ENCODE measurements at regions not wholly inside any gene's neighbourhood (a gene's known extent, or its start where the extent isn't known, plus 50 kb on each side); places are given as distances from the start of the nearest gene placed in this dataset.
"Not testable (repeated sequence)": the region's sequence is repeated elsewhere in the genome, so short reads cannot be mapped to it uniquely, and the experiment has no call there.

DNA sequence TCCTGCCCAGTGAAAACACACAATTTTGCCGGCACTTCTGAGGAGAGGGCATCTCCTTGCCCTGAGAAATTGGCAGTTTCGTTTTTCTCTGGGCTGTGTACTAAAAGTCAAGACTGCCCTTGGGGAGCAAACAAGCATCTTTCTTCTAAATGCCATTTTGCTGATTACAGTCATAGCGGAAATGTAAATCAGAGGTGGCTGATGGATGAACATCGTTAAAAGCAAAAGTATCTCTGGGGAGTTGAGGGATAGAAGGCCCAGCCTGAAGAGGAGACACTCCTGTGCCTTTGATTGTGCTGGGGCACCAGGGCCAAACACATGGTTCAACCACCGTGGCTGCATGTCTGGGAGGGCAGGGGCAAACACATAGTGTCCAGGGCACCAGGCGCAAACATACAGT lies 49.8 kb downstream of the ABCC12 start:
- DNase-seq = no peak

DNA sequence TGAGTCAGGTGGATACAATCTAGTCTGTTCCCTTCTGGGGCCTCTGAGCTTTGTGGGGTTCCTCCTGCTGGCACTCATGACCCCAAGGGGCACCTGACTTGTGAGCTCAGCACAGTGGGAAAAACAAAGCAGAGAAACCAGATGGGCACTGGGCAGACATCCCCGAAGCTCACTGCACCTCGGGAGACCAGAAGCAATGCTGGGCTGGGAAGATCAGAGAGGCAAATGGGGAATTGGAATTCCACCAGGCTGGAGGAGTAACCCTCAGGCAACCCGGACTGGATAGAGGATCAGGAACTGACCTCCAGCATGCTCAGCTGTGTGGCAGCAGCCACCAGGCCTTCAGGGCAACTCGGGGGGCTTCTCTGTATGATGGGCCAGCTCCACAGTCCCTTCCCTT lies 50.3 kb downstream of the ABCC12 start:
- DNase-seq = no peak

GRCh38 chr16:48103591-48103990 lies 52.2 kb downstream of the ABCC12 start:
- no peak for DNase-seq

- no peak for DNase-seq
Observed at GRCh38 chr16:48102083-48103008, 53.4 kb downstream of the ABCC12 start.

GRCh38 chr16:48101069-48101674 lies 54.6 kb downstream of the ABCC12 start:
- DNase-seq = no peak

GRCh38 chr16:48099455-48099854 lies 56.3 kb downstream of the ABCC12 start:
- no peak for DNase-seq

DNA sequence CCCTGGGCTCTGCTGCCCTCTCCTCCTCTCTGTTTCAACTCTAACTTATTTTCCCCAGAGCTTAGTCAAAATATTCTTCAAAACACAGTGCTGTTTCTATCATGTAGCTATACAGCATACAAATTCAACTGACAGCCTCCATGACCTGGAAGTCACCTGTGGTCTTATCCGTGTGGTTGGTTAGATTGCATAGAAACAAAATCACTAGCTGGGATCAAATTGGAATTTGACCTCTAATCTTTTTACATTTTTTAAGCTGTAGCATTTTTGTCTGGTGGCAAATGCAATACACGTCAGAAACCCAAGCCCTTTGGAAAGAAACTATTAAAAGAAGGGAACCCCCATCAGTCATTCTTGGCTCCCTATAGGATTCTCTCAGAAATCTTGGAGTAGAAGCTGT lies 57.3 kb downstream of the ABCC12 start:
- no peak for DNase-seq

- no peak for DNase-seq
Observed at GRCh38 chr16:48091117-48091516, 64.7 kb downstream of the ABCC12 start.

GRCh38 chr16:48089053-48089792 lies 66.6 kb downstream of the ABCC12 start:
- no peak for DNase-seq

- no peak for DNase-seq
Observed at GRCh38 chr16:48087639-48088038, 68.2 kb downstream of the ABCC12 start.

- no peak for DNase-seq
Observed at GRCh38 chr16:48086422-48086821, 69.4 kb downstream of the ABCC12 start.

- no peak for DNase-seq
Observed at GRCh38 chr16:48085729-48086128, 70.1 kb downstream of the ABCC12 start.

- DNase-seq = no peak
Observed at GRCh38 chr16:48084826-48085225, 71.0 kb downstream of the ABCC12 start.

- DNase-seq = peak; percentile 84
Observed at GRCh38 chr16:48082516-48082915, 73.3 kb downstream of the ABCC12 start.

DNA sequence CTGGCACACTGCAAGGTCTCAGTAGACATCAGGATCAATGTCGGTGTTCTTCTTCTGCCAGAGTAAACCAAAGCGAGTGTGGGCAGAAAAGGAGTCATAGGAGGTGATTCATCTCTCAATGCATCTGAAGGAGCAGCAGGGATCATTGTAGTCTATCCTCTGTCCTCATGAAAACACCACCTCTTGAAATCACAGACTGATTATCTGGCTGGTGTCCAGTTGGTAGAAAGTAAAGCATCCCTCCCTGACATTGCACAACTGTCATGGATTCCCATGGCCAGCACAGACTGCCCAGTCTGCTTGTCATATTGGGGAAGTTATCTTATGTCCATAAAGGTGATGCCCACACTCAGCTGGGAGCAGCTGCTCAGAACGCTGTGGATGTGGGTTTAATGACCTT lies 74.1 kb downstream of the ABCC12 start:
- peak; percentile 91 for DNase-seq

DNA sequence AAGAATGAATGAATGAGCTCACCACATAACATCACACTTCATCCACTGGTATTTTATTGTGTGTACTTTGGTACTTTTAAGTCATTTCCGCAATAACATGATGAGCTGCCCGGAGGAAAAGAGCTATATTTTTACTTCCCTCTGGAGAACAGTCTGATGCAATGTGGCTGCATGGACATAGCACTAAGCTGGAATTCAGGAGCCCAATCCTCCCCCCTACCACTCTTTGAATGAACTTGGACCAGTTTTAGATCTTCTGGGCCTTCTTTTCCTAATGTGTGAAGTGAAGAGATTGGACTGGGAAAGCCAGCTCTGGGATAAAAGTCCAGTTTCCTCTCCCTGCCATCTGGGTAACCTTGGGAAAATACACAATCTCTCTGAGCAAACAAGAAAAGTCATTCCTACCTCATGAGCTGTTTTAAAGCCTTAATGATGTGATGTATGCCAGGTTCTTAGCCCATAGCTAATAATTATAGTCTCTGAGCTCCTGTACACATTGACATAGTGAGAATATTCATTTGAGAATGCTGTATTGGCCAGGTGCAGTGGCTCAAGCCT lies 79.3 kb downstream of the ABCC12 start:
- DNase-seq = peak; percentile 58

GRCh38 chr16:48075398-48075797 lies 80.4 kb downstream of the ABCC12 start:
- peak; percentile 72 for DNase-seq

DNA sequence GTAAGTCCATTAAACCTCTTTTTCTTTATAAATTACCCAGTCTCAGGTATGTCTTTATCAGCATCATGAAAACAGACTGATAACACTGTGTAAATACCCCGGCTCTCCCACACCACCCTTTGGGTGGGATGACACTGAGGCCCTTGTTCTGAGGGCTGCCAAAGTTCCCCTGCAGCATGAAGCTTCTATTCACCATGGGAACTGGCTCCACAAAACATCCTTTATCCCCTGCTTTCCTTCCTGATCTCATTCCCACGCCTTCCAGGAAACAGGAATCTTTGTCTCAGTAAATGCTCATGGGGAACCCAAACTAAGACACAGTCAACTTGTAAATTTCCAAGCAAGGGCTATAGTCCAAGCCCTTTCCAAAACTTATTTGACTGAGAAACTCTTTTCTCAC lies 88.4 kb downstream of the ABCC12 start:
- DNase-seq = no peak

DNA sequence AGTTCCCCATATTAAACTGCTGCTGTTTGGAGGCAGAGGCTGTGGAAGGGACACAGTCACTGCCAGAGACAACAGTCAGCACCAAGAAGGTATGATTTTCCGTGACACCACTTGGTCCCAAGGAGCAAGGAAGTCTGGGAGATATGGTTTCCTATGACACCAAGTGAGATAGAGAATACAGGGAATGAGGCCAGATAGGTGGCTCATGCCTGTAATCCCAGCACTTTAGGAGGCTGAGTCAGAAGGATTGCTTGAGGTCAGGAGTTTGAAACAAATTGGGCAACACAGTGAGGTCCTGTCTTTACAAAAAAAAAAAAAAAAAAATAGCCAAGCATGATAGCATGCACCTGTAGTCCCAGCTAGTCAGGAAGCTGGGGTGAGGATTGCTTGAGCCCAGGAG lies 90.8 kb downstream of the ABCC12 start:
- peak; percentile 20 for DNase-seq

DNA sequence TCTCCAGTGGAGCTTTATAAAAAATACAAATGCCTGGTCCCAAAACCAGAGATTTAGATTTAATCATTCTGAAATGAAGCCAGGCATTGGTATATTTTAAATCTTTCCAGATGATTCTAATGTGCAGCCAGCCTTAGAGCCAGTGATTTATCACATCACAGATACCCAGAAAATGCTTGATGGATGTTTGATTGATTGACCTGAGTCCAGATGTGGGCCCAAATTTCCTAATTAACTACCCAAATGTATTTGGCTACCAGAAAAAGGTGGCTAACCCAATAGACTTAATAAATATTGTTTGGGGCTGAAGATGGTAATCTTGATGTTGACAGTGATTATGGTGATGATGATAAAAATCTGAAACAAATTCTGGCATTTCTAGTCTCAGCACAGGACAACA lies 93.1 kb downstream of the ABCC12 start:
- DNase-seq = no peak

DNA sequence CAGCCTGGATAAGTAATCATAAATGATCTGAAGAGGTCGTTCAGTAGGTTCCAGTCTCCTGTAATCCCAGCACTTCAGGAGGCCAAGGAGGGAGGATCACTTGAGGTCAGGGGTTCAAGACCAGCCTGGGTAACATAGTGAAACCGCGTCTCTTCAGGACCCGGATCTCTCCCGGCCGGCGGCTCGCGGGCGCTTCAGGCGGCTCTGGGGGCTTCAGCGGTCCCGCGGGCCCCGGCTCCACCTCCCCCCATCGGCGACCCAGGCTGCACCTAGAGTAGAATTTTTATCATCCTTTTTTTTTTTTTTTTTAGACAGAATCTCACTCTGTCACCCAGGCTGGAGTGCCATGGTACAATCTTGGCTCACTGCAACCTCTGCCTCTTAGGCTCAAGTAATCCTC lies 95.9 kb downstream of the ABCC12 start:
- no peak for DNase-seq

DNA sequence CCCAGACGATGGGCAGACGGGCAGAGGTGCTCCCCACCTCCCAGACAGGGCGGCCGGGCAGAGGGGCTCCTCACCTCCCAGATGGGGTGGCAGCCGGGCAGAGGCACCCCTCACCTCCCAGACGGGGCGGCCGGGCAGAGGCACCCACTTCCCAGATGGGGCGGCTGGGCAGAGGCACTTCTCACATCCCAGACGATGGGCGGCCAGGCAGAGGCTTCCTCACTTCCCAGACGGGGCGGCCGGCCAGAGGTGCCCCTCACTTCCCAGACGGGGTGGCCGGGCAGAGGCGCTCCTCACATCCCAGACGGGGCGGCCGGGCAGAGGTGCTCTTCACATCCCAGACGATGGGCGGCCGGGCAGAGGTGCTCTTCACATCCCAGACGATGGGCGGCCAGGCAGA lies 96.6 kb downstream of the ABCC12 start:
- not testable (repeated sequence) for DNase-seq

DNA sequence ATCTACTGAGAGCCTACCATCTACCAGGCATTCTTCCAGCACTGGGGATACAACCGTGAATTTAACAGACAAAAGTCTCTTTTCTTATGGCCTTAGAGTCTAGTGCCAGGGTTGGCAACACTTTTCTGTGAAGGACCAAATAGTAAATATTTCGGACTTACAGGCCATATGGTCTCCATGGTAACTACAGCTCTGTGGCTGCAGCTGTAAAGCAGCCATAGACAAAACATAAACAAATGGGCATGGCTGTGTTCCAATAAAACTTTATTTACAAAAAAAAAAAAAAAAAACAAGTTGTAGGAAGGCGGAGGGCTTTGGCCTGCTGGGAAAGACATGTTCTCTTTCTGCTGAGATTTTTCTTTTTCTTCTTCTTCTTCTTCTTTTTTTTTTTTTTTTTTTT lies 98.7 kb downstream of the ABCC12 start:
- no peak for DNase-seq
